GM12891 (cell line): ENCODE measurements at regions not wholly inside any gene's neighbourhood (a gene's known extent, or its start where the extent isn't known, plus 50 kb on each side); places are given as distances from the start of the nearest gene placed in this dataset.

ENCODE experiments used
- DNase-seq: peaks from one replicate; pipeline ENCODE4 v3.0.0; 2011; ENCODE audit warnings: low spot score; ENCODE audit not compliant: insufficient read length
- FAIRE-seq: peaks from 2 replicates; lab custom pipeline; 2011; peaks lifted over from hg19 to GRCh38; lab: Jason Lieb, UNC
- PAX5 ChIP-seq: IDR thresholded peaks from 2 replicates; pipeline ENCODE4 v1.6.1; 2011; ENCODE audit warnings: low read length, moderate library complexity, mild to moderate bottlenecking; ENCODE audit not compliant: insufficient read depth, severe bottlenecking
- POLR2A ChIP-seq: IDR thresholded peaks from 2 replicates; pipeline ENCODE4 v1.6.1; 2011; ENCODE audit warnings: low read depth, low read length, control low read depth
- POLR2AphosphoS5 ChIP-seq: IDR thresholded peaks from 2 replicates; pipeline ENCODE4 v1.6.1; 2011; ENCODE audit warnings: low read depth, low read length, control low read depth
- POU2F2 ChIP-seq: IDR thresholded peaks from 2 replicates; pipeline ENCODE4 v1.6.1; 2011; ENCODE audit warnings: low read depth, mild to moderate bottlenecking, control low read depth, low read length, moderate library complexity
- SPI1 ChIP-seq: IDR thresholded peaks from 2 replicates; pipeline ENCODE4 v1.6.1; 2011; ENCODE audit warnings: low read depth, low read length, control low read depth
- TAF1 ChIP-seq: IDR thresholded peaks from 2 replicates; pipeline ENCODE4 v1.6.1; 2011; ENCODE audit warnings: low read depth, low read length, control low read depth

DNA sequence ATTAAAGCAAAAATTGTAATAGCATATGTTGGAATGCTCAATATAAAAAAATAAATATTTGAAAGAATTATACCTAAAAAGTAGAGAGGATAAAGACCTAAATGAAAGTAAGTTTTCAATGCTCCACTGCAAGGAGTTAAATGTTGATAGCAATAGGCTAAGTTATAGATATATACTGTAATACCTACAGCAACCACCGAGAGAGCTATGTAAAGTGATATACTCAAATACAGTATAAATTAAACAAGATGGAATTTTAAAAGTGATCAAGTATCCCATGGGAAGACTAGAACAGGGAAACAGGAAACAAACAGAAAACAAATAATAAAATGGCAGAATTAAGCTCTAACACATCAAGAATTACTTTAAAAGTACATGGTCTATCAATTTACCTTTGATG is 73.9 kb downstream of the CASP3 start:
- TF ChIP-seq TAF1 (no peak), SPI1 (no peak), POLR2A (no peak), POU2F2 (no peak), POLR2AphosphoS5 (no peak), PAX5 (no peak)
- DNase-seq (no peak), FAIRE-seq (no peak)

DNA sequence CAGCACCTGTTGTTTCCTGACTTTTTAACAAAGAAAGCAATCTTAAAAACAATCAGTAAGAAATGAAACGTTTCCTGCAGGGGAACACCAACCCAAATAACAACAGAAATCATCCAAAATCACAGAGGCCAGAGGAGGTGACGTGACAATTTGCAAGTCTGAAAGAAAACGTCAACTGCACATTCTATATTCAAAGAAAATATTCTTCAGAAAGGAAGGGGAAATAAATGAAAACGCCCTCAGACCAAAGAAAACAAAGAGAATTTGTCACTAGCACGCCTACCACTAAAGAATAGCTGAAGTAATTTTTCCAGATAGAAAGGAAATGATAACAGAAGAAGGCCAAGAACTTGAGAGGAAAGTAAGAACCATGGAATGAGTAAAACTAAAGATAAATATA is 74.4 kb downstream of the CASP3 start:
- FAIRE-seq (no peak), DNase-seq (no peak)
- TF ChIP-seq POU2F2 (no peak), TAF1 (no peak), SPI1 (no peak), POLR2AphosphoS5 (no peak), POLR2A (no peak), PAX5 (no peak)

DNA sequence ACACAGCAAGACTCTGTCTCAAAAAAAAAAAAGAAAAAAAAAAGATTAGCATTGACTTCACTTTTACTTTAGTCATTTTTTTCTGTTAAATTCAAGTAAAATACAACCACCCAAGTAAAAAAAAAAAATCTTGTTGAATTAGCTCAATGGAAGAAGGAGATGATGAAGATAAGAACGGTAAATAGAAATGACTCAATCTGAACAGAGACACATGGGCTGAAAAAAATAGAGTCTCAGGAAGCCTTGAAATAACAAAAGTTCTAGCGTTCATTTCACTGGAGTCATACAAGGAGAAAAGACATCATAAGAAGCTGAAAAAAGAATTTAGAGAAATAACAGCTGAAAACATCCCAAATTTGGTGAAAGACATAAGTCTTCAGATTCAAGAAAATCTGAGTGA is 75.5 kb downstream of the CASP3 start:
- no peak for DNase-seq
- FAIRE-seq, result no peak
- TF ChIP-seq SPI1, result no peak

GRCh38 chr4:184568770-184569169 is 80.5 kb downstream of the CASP3 start:
- DNase-seq (no peak), FAIRE-seq (no peak)
- TF ChIP-seq TAF1 (no peak), POU2F2 (no peak), SPI1 (no peak), POLR2A (no peak), PAX5 (no peak), POLR2AphosphoS5 (no peak)

DNA sequence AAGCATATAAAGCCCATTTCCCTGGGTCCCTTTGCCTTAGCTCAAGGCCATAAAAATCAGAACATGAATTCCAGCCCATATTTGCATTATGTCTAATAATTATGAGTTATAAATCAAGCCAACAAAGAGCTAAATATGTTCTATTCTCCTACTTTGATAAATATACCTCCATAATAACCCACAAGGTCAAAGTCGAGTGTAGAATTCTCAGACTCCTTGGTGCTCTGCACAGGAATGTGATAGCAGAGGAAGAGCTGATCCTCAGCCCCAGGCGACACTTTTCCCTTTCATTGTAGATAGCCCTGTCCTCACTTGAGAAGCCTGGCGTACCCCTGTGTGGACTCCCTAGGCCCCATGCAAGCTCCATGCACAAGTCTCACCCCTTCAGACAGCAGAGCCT is 85.6 kb downstream of the CASP3 start:
- TF ChIP-seq POLR2AphosphoS5, result no peak
- no peak for TF ChIP-seq SPI1
- no peak for TF ChIP-seq PAX5
- no peak for TF ChIP-seq POU2F2
- TF ChIP-seq TAF1, result no peak
- TF ChIP-seq POLR2A, result no peak
- DNase-seq, result no peak
- FAIRE-seq, result no peak

DNA sequence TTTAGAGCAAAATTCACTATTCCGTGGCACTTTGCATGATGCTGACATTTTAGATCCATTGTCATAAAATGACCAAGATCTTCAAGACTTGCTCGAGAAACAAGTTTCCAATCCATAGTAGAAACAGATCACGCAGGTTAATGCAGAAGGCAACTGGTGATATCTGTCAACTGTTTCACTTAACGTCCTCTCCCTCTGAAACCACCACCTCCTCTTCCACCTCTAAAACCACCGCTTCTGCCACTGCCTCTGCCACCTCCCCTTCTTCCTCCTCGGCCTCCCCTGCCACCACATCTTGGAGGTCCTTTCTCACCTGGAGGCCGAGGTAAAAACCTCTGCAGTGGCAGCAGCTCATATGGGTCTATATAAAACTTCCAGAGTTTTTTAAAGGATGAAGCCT is 84.6 kb upstream of the IRF2 start:
- TF ChIP-seq PAX5 (no peak), TAF1 (no peak), POU2F2 (no peak), POLR2AphosphoS5 (no peak), SPI1 (no peak), POLR2A (no peak)
- no peak for DNase-seq
- no peak for FAIRE-seq

- FAIRE-seq (no peak), DNase-seq (no peak)
- TF ChIP-seq SPI1 (no peak), POLR2A (no peak), TAF1 (no peak), PAX5 (no peak), POLR2AphosphoS5 (no peak), POU2F2 (no peak)
Observed at GRCh38 chr4:184553891-184554290, 79.5 kb upstream of the IRF2 start.

DNA sequence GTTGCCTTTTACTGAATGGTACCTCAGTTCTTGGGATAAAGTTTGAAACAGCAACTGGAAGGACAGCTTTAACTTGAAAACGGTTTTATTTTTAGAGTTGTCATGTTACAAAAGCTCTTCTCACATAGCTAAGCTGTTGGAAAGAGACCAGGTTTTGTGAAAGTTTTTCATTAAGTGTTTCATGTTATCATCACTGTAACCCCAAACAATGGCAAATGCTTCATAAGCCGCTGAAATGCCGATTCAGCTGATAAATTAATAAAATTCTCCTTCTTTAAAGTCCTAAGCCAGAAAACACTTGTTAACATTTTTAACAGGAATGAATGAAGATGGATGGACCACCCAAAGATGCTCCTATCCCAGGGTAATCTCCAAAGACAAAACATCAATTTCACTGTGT is 76.1 kb upstream of the IRF2 start:
- no peak for FAIRE-seq
- DNase-seq, result no peak
- TF ChIP-seq SPI1 (no peak), POLR2AphosphoS5 (no peak), POLR2A (no peak), PAX5 (no peak), TAF1 (no peak)

GRCh38 chr4:184548648-184549341 is 74.4 kb upstream of the IRF2 start:
- DNase-seq (no peak), FAIRE-seq (no peak)

DNA sequence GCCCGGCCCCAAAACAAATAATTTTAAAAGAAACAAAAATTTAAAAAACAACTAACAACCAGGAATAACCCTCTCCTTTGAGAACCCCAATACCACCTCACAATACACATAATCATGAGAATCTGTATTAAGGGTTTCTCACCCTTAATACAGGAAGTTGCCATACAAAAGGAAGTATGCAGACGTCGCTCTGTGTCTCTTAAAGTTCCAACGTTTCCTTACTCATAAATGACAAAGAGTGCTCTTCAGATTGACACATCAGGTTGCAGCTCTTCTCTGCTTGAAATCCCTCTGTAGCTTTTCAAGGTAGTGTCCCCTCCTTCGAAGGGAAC is 73.9 kb upstream of the IRF2 start:
- FAIRE-seq, result no peak
- TF ChIP-seq PAX5 (no peak), TAF1 (no peak), POU2F2 (no peak), POLR2A (no peak), POLR2AphosphoS5 (no peak), SPI1 (no peak)
- no peak for DNase-seq

More at GRCh38 chr4:184548648-184549341, 74.4 kb upstream of the IRF2 start:
- TF ChIP-seq PAX5 (no peak), SPI1 (no peak), TAF1 (no peak)
